ENCODE measurements at regions not wholly inside any gene's neighbourhood (a gene's known extent, or its start where the extent isn't known, plus 50 kb on each side); places are given as distances from the start of the nearest gene placed in this dataset.

DNA sequence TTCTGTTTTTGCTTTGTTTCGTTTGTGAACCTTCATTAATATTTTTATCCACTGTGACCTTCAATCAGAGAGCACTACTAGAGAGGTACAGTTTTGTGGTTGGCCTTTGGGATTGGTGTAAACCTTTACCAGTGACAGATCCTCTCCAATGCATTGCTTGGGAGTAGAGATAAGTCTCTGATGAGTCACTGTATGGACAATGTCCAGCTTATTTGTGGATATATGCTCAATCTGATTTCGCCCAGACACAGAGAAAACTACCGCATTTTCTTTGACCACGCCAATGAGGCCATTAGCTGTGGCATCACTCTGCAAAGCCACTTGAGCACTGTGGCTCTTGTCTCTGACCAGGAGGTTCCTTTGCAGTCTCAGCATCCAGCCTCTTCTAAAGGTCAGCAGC is 964.7 kb downstream of the TUSC7 start:
- in situ Hi-C loops (cut with MboI; ENCODE audit: low sequenced_read_pairs), result no loop called here

DNA sequence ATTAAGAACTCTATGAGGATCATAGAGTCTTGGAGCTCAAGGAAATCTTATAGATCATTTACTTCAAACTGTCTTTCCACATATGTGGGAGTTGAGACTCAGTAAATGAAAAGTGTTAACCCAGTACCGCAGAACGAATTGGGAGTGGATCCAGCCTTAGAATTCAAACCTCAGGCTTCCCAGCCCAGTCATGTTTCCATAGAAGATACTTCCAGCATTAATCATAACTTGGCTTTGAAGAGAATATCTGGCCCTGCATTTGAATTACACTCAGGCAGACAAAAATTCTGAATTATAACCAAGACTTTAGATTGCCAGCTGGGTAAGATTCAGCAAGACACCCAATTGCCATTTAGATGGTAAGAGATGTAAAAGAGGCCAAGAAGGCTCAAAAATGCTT is 972.0 kb downstream of the TUSC7 start:
- in situ Hi-C loops (cut with MboI; ENCODE audit: low sequenced_read_pairs), result no loop called here

DNA sequence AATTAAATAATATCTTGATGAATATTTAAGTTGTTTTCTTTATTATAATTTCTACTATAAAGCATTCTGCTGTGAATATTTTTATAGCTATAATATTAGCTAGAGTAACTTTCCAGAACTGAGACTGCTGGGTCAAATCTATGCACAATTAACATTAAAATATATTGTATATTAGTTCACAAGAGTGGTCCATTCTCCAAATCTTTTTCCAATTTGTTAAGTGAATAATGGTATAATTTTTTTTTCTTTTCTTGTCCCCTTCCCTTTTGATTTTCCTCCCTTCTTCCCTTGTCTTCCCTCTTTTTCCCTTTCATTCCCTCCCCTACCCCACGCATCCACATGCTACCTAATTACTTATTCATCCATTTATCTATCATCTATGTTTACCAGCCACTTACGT is 977.5 kb downstream of the TUSC7 start:
- in situ Hi-C loops (cut with MboI; ENCODE audit: low sequenced_read_pairs), result no loop called here

DNA sequence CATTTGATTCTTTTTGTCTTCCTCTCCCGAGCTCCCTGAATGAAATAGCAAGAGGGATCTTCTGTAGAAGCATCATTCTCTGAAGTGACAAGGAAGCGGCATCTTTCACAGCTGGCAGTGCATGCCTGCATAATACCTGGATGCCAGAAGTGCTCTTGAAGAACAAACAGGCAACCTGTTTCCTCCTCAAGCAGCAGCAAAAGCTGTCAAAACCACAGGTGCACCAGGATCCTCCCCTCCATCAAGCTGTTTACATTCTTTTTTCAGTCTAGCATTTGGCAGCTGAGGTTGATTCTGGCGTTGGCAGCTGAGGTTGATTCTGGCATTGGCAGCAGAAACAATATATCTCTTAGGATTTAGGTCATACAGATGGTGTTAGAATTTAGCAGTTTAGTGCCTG is 979.0 kb downstream of the TUSC7 start:
- in situ Hi-C loops (cut with MboI; ENCODE audit: low sequenced_read_pairs), result no loop called here

DNA sequence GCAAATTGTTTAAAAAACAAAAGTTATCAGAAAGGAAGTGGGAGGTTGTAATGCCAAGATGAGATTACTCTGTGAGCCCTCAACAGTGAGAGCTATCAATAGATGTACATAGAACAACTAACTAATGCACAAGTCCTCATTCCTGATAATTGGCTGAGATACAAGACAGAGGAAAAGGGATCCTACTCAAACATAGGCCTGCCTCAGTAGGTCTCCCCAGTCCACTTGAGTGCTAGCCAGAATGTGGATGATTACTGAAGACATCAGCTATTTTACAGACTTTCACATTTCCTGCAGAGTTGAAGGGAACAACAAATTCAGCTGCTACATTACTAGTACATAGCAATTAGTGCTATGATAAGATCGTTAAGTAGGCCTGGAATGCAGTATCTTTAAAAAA is 981.9 kb downstream of the TUSC7 start:
- in situ Hi-C loops (cut with MboI; ENCODE audit: low sequenced_read_pairs), result no loop called here

DNA sequence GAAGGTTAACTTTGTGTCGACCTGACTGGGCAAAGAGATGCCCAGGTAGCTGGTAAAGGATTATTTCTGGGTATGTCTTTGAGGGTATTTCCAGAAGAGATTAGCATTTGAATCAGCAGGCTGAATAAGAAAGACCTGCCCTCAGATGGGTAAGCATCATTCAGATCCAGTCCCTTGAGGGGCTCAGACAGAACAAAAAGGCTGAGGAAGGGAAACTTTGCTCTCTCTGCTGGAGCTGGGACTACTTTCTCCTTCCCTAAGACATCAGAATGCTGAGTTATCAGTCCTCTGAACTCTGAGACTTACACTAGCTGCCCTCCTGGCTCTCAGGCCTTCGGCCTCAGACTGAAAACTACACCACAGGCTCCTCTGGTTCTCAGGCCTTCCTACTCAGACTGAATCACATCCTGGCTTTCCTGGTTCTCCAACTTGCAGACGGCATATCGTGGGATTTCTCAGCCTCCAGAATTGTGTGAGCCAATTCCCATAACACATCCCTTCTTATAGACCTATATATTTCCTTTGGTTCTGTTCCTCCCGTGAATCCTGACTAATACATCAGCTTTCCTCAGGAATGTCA is 982.9 kb downstream of the TUSC7 start:
- in situ Hi-C loops (cut with MboI; ENCODE audit: low sequenced_read_pairs), result no loop called here

DNA sequence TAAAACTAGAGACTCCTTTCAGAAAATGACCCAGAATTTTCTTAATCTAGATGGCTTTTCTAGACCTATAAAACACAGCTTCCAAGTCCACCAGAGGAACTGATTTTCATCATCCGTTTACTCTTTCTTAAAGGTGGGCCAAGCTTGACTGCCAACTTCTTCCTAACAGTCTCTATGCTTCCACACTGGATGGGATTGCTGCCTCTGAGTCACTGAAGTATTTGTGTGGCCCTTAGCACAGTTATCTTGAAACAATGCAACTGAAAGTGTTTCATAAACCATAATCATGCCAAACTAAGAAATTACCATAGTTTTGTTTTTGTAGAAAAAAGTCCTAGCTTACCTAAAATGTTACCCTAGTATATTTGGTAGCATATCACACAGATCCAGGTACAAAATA is 985.7 kb downstream of the TUSC7 start:
- in situ Hi-C loops (cut with MboI; ENCODE audit: low sequenced_read_pairs), result no loop called here

DNA sequence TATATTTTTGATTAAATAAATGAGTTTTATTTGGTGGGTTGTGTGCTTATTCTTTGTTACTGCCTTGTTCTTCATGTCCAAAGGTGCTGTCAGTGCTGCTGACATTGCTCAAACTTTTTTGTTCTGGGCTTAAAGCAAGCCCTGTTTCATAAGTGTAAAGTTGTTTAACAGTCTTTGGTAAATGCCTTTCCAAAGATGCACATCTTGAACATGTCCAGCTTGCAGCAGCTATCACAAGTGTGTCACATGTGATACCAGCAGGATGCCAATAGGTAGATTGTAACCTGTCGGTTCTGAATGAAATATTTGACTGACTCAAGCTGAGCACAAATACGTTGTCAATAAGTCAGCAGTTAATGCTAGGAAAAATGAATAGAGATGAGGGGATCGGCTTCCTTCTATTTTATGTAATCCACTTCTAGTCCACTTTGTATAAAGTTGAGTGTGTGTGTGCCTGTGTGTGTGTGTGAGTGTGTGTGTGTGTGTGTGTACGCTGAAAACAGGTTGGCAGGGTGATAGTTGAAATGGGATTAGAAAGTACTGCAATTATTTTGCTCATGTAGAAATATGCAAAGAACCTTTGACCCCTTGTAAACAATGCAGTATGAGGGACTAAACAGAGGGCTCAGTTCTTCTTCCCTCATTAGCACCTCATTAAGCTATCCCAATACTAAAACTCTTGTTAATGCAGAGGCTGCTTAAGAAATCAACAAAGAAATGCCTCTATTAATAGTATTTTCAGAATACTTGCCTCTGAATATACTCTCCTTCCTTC is 986.5 kb downstream of the TUSC7 start:
- in situ Hi-C loops (cut with MboI; ENCODE audit: low sequenced_read_pairs), result no loop called here

DNA sequence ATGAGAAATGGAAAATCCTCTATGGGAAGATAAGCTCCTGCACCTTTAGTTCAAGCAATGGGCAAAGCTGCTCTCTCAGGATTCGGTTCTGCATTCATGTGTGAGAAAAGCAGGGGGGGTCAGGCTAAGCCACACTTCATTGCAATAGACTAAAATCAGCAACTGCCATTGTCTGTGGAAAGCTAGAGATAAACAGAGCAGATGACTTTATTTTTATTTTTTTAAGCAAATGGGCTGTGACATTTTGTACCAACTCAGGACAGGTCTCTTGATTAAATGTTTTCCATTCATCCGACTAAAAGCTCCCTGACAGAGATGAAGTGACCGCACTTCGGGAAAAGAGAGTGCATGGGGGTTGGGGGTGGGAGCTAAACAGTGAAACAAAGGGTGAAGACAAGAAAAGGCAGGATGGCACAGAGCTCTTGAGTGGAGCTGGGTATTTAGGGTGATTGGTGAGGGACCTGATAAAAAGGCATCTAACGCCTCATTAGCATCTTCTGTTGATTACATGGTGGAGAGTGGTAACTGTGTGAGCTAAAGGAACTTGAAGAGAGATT is 987.4 kb downstream of the TUSC7 start:
- in situ Hi-C loops (cut with MboI; ENCODE audit: low sequenced_read_pairs), result no loop called here

DNA sequence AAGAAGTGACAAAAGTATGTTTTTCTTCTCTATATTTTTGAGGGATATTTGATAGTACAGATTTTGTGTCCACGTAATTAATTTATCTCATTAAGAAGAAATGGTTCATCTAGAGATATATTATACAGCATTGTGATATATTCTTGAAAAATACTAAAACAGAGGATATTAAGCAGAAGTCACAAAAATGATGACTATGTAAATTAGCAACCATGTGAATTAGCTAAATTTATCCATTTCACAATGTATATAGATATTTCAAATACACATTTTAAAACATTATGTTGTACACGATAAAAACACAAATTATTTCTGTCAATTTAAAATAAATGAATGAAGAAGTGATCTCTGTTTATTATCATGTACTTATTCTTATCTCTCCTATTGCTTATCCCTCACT is 989.5 kb downstream of the TUSC7 start:
- in situ Hi-C loops (cut with MboI; ENCODE audit: low sequenced_read_pairs), result no loop called here

DNA sequence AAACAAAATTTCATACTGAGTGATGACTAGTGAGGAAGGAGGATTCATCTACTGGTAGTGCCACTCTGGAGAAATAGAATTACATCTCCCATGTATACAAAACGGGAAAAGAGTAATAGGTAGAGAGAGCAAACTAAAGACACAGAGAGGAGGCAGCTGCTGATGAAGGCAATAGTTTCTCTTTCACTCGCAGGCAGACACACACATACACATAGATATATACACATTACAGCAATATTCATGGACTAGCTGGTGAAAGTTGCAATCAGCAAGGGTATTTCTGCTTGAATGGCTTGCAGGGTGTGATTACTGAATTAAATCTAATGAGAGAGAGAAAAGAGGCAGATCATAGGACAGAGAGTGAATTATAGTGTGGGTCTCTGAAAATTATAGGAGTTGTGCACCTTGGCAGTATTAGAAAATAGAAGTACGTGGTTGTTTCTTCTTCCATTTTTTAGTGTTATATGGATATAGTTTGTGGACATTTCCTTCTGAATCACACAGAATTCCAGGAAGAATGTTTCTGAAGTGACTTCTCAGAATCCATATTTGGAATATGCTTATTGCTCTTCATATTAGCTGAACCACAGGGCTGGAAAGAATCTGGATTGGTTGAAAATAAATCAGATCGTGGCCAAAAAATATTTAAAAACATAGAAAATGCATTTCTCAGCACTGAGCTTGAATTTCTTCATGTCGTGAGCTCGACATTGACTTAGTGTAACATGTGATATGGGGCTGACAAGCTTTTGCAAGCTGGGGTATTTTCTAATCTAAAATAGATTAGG is 991.2 kb downstream of the TUSC7 start:
- in situ Hi-C loops (cut with MboI; ENCODE audit: low sequenced_read_pairs), result no loop called here

DNA sequence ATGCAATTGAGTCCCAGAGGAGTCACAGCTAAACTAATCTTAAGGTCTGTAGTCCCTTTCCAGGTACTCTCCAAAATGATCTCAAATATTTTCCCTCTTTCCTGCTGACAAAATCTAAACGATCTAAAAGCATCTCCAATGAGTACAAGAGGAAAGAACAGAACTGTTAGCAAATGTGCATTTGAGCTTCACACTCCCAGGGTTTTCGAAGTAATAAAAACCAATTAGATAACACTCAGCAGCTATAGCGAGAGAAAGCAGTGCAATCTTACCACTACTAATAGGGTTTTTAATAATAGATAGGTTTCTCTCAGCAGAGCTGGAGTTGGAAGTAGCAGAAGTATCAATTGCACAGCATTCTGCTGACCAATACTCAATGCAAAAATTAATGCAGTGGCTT is 995.4 kb downstream of the TUSC7 start:
- in situ Hi-C loops (cut with MboI; ENCODE audit: low sequenced_read_pairs), result no loop called here

DNA sequence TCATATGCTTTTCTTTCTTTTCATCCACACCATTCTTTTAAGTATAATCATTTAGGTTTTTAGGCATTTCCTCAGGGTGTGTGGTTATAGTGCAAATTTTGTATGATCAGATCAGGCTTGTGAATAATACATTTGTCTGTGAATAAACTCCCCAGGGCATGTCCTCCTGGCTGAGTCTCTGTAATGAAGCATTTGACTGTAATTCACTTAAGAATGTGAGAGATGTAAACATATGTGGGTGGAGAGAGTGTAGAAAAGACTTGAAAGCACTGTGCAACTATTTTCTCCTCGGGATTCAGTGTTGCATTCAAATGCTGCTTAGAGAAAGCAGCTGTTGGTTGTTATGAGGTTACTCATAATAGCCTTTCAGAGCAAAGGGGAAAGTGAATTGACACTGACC is 996.5 kb downstream of the TUSC7 start:
- in situ Hi-C loops (cut with MboI; ENCODE audit: low sequenced_read_pairs), result no loop called here

DNA sequence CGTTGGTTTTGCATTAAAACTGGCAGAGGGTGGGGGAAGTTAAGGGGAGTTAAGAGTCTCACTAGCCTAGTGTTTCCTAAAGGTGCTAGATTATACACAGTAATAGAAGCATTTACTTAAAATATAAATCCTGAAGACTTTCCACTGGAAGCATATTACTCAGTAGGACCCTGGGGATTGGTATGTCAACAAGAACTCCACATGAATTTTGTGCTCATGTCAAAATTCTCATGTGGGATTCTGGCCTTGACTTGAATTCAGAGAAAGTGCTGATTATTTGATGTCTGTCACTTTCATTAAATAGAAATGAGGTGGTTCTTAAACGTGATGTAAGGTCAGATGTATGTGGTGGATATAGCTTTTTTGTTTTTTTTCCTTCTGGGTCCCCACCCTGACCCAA is 997.2 kb downstream of the TUSC7 start:
- in situ Hi-C loops (cut with MboI; ENCODE audit: low sequenced_read_pairs), result no loop called here

DNA sequence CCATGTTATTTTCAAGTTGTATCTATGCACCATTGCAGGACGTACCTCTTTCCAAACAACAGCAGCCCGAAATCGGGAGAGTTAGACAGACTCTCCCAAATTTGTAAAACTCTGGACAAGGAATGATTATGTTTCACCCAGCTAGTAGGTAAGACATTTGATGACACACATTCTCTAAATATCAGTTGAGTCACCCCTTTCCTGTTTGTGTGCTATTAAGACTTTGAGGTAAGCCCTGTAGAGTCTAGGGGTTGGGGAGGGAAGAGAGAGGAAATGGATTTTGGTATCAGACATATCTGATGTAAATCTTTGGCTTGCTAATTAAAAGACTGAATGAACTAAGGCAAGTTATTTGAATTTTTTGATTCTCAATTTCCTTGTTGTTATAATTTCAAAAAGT is 999.0 kb downstream of the TUSC7 start:
- in situ Hi-C loops (cut with MboI; ENCODE audit: low sequenced_read_pairs), result no loop called here

DNA sequence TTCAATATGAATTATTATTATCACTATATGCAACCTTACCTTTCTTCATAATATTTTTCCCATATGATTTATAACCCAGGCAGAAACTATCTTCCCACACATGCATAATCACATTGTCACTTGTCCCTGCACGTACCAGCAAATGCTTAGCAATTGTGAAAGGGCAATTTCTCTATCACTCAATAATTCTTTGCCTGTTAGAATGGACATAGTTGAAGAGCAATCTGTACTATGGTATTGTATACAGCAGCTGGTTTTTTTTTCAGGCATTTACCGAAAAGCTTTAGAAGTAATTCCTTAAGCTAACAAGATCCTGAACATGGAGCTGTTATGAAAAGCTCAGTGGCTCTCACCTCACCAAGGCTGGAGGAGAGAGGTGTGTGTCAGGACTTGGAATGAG is 999.5 kb downstream of the TUSC7 start:
- in situ Hi-C loops (cut with MboI; ENCODE audit: low sequenced_read_pairs), result no loop called here

DNA sequence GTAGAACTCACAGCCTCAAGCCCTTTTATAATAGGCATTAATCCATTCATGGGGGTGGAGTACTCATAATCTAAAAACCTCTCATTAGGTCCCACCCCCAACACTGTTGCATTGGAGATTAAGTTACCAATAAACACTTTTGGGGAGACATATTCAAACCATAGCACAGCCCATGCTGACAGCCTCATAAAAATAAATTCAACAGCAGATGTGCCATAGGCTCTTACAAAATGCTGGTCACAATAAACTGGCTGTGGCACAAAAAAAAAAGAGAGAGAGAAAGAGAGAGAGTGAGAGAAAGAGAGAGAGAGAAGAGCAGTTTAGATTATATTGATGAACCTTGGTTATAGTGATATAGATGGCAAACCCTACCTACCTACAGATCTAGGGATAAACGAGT is 1000.9 kb downstream of the TUSC7 start:
- in situ Hi-C loops (cut with MboI; ENCODE audit: low sequenced_read_pairs), result no loop called here

DNA sequence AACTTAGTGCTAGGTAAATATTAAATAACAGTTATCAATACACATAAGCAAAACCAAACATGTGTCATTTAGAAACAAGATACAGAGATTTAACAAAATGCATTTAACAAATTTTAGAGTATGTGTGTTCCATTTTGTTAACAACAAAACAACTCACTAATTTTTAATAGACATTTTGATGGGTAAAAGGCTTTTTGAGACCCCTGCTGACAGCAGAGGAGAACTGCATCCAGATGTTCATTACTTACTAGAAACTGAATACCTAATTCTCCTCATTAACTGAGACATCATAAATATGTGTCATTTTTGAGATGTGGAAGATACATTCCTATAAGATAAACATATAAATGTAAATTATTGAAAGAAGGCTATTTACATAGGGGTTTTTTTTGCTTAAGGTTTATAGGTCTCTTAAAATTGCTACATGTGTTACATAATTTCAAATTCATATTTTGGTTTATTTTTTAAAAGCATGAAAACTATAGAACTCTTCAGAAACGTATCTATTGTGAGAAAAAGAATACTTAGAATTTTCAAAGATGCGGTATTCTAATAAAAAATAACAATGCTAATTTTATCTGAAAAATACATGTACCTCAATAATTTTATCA is 1009.8 kb downstream of the TUSC7 start:
- in situ Hi-C loops (cut with MboI; ENCODE audit: low sequenced_read_pairs), result no loop called here

DNA sequence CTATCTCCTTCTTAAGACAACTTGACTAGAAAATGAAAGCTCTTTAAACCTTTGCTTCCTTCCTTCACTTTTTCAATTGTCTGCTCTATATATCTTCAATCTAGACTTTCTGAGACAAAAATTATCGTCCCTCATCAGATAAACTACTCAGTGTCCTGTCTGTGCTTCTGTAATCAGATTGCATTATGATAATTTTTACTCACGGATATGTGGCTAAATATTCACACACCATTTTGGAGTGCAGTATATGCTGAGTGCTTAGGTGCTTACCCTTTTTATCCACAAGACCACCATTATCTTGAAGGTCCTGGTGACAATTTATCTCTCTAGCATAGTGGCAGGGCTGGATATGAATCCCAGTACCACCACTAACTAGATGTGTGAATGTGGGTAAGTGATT is 1012.3 kb downstream of the TUSC7 start:
- in situ Hi-C loops (cut with MboI; ENCODE audit: low sequenced_read_pairs), result no loop called here

DNA sequence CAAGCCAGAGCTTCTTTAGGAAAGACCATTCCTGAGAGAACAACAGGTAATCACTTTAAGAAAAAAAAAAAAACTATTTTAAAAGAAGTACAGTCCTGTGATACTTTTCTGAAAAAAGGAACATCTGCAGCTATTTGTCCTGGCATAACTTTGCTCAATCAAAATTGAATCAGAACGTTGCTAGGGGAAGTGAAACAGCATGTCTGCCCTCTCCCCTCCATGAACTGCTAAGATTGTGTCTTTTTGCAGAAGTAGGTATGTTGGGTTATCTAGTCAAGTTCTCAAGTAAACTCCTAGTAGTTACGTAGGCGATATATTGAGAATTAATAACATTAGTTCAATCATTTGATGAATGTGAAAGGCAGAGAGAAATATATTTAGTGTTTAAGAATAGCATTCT is 1013.3 kb downstream of the TUSC7 start:
- in situ Hi-C loops (cut with MboI; ENCODE audit: low sequenced_read_pairs), result no loop called here

DNA sequence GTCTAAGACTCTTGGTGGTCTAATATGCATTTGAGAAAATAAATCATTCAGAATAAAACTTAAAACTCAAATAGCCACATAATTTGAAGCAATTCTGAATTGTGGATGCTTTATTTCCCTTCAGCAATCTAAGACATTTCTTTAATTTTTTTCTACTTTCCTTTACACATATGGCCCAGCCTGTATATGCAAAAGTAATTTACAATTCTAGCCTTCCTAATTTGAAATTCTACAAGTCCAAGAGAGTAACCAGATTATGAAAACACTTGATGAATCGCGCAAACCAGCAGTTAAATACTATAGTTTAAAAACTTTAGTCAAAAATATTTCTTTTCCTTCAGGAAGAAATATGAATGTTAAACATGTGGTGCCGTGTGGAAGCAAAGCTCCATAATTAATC is 1014.2 kb downstream of the TUSC7 start:
- in situ Hi-C loops (cut with MboI; ENCODE audit: low sequenced_read_pairs), result no loop called here
